GM23338 (cell line): ENCODE measurements at regions not wholly inside any gene's neighbourhood (a gene's known extent, or its start where the extent isn't known, plus 50 kb on each side); places are given as distances from the start of the nearest gene placed in this dataset.
"Not testable (repeated sequence)": the region's sequence is repeated elsewhere in the genome, so short reads cannot be mapped to it uniquely, and the experiment has no call there.

Source experiments
- CREB1 ChIP-seq: fragments of 250-450 bp; sonication (Bioruptor Pico); IDR thresholded peaks from 2 replicates; pipeline ENCODE4 v1.5.0; 2020; ENCODE audit warnings: low read depth, mild to moderate bottlenecking, moderate library complexity
- CTCF ChIP-seq, 2 experiments: fragments of 200-600 bp in 1 of 2; sonication (generic) in 1 of 2; conservative IDR thresholded peaks; 2 replicates each; pipeline versions ENCODE4 v1.5.1 to v1.6.1; 2016 to 2017; ENCODE audit warnings: antibody characterized with exemption in 2 of 2, low read depth in 2 of 2, mild to moderate bottlenecking in 2 of 2, moderate library complexity in 1 of 2
- EZH2 ChIP-seq: fragments of 200-600 bp; sonication (generic); IDR thresholded peaks from one replicate; pipeline ENCODE4 v1.8.0; 2017; ENCODE audit warnings: antibody characterized with exemption, mild to moderate bottlenecking, low read depth; ENCODE audit not compliant: unreplicated experiment
- EZH2phosphoT487 ChIP-seq: fragments of 200-600 bp; sonication (generic); IDR thresholded peaks from one replicate; pipeline ENCODE4 v1.8.1; 2018; ENCODE audit warnings: antibody characterized with exemption; ENCODE audit not compliant: unreplicated experiment
- JUNB ChIP-seq: IDR thresholded peaks from one replicate; pipeline ENCODE4 v1.6.1; 2016; ENCODE audit warnings: antibody characterized with exemption; ENCODE audit not compliant: unreplicated experiment
- NANOG ChIP-seq: IDR thresholded peaks from 2 replicates; pipeline ENCODE4 v1.6.1; 2016; ENCODE audit warnings: antibody characterized with exemption, borderline replicate concordance
- POLR2AphosphoS5 ChIP-seq: IDR thresholded peaks from 2 replicates; pipeline ENCODE4 v1.6.1; 2016; ENCODE audit warnings: antibody characterized with exemption, low read depth
- REST ChIP-seq: IDR thresholded peaks from one replicate; pipeline ENCODE4 v1.6.1; 2018; ENCODE audit warnings: antibody characterized with exemption; ENCODE audit not compliant: unreplicated experiment
- STAT1 ChIP-seq: IDR thresholded peaks from one replicate; pipeline ENCODE4 v1.6.1; 2016; ENCODE audit warnings: antibody characterized with exemption; ENCODE audit not compliant: unreplicated experiment
- ZNF114 ChIP-seq: fragments of 250-450 bp; sonication (Bioruptor Pico); IDR thresholded peaks from 2 replicates; pipeline ENCODE4 v1.5.0; 2020; ENCODE audit warnings: mild to moderate bottlenecking, moderate library complexity
- ZNF331 ChIP-seq: fragments of 250-450 bp; sonication (Bioruptor Pico); IDR thresholded peaks from 2 replicates; pipeline ENCODE4 v1.5.0; 2020; ENCODE audit warnings: low read depth, mild to moderate bottlenecking, moderate library complexity
- TF ChIP-seq, protein P1 (sequence below): IDR thresholded peaks from 2 replicates; pipeline ENCODE4 v1.6.1; 2016; ENCODE audit warnings: antibody characterized with exemption

DNA sequence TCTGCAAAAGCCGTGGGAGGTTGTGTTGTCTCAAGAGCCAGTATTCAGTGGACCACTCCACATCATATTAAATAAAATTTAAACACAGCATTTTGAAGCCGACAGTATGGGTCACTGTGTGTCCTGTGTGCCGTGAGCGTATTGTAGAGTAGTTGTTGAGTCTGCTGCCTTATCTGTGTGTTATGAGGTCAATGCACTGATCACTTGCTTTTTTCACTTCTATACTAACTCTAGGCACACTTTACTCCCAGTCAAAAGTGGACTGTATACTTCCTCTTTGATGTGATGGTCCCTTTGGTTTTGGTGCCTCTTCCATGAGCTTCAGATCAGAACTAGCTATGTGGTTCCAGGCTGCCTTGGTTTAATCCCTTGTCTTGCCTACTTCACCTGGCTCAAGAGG is 84.3 kb downstream of the PPIAL4A start:
- not testable (repeated sequence) for TF ChIP-seq POLR2AphosphoS5; CTCF (conservative IDR thresholded peaks at IDR 0.05; ENCODE audit: low read depth in 2 of 2); REST; EZH2; EZH2phosphoT487; CREB1; NANOG; ZNF331; STAT1; JUNB; ZNF114
- TF ChIP-seq, protein P1, sequence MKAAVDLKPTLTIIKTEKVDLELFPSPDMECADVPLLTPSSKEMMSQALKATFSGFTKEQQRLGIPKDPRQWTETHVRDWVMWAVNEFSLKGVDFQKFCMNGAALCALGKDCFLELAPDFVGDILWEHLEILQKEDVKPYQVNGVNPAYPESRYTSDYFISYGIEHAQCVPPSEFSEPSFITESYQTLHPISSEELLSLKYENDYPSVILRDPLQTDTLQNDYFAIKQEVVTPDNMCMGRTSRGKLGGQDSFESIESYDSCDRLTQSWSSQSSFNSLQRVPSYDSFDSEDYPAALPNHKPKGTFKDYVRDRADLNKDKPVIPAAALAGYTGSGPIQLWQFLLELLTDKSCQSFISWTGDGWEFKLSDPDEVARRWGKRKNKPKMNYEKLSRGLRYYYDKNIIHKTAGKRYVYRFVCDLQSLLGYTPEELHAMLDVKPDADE = not testable (repeated sequence)
